Calu3 (cell line): ENCODE measurements at regions not wholly inside any gene's neighbourhood (a gene's known extent, or its start where the extent isn't known, plus 50 kb on each side); places are given as distances from the start of the nearest gene placed in this dataset.

Experiments
- BruUV-seq: library from RNA; stranded (reverse); fragments of 400-500 nt; replicated peaks from 2 replicates; lab custom pipeline; 2021; lab: Mats Ljungman, UMichigan
- CTCF ChIA-PET: fragments of 300-600 bp; sonication (Branson Sonifier 250); formaldehyde crosslinking; loops from one replicate; lab custom pipeline; 2022; ENCODE audit warnings: antibody characterized with exemption; lab: Charles Lee
- DNase-seq: peaks from one replicate; pipeline ENCODE4 v3.0.0; 2022
- H3K27ac Mint-ChIP-seq: one replicate; pipeline ENCODE4 v1.8.0; 2022; ENCODE audit warnings: mixed read lengths; ENCODE audit not compliant: unreplicated experiment
- H3K27me3 Mint-ChIP-seq: one replicate; pipeline ENCODE4 v1.8.0; 2022; ENCODE audit warnings: mixed read lengths; ENCODE audit not compliant: unreplicated experiment
- H3K36me3 Mint-ChIP-seq: one replicate; pipeline ENCODE4 v1.8.0; 2022; ENCODE audit warnings: mild to moderate bottlenecking, moderate library complexity, mixed read lengths; ENCODE audit not compliant: insufficient read depth, unreplicated experiment
- H3K4me1 Mint-ChIP-seq: one replicate; pipeline ENCODE4 v1.8.0; 2022; ENCODE audit warnings: mild to moderate bottlenecking, low read depth, mixed read lengths; ENCODE audit not compliant: unreplicated experiment
- H3K4me3 Mint-ChIP-seq: one replicate; pipeline ENCODE4 v1.8.0; 2022; ENCODE audit warnings: mild to moderate bottlenecking, low read depth, moderate library complexity, mixed read lengths; ENCODE audit not compliant: unreplicated experiment
- H3K9me3 Mint-ChIP-seq: one replicate; pipeline ENCODE4 v1.8.0; 2022; ENCODE audit warnings: low read depth, mixed read lengths; ENCODE audit not compliant: unreplicated experiment
- CTCF ChIP-seq: fragments of 200-600 bp; IDR thresholded peaks from one replicate; pipeline ENCODE4 v1.8.0; 2022; ENCODE audit warnings: antibody characterized with exemption; ENCODE audit not compliant: unreplicated experiment
- intact Hi-C: fragments of 100-400 bp; cut with micrococcal nuclease; formaldehyde crosslinking; loops from one replicate; pipeline ENCODE4 v1.10.0; 2022; ENCODE audit not compliant: unreplicated experiment

GRCh38 chr4:24229978-24230377, 340.1 kb upstream of the PPARGC1A start:
- H3K4me1 Mint-ChIP-seq, result no peaks in the 10 kb centered on the region
- no peak overlapping the region for H3K4me3 Mint-ChIP-seq
- CTCF ChIA-PET, result no interaction called here
- peaks cover 14% of the 10 kb centered on the region for H3K27me3 Mint-ChIP-seq
- TF ChIP-seq CTCF, result no peak
- no peak overlapping the region for H3K27ac Mint-ChIP-seq
- DNase-seq, result no peak
- intact Hi-C loops, result no loop called here
- no TSS peak for BruUV-seq
- no peaks in the 10 kb centered on the region for H3K36me3 Mint-ChIP-seq
- H3K9me3 Mint-ChIP-seq, result peaks cover 2% of the 10 kb centered on the region

- Mint-ChIP-seq H3K27me3 (peaks cover 27% of the 10 kb centered on the region), H3K4me3 (no peak overlapping the region), H3K9me3 (peaks cover 2% of the 10 kb centered on the region), H3K27ac (no peak overlapping the region), H3K36me3 (no peaks in the 10 kb centered on the region), H3K4me1 (peaks cover 12% of the 10 kb centered on the region)
- no TSS peak for BruUV-seq
- no peak for TF ChIP-seq CTCF
- intact Hi-C loops, result no loop called here
- CTCF ChIA-PET, result no interaction called here
- no peak for DNase-seq
Observed at GRCh38 chr4:24228692-24229091, 338.8 kb upstream of the PPARGC1A start.

- no peak for DNase-seq
- H3K9me3 Mint-ChIP-seq, result peaks cover 2% of the 10 kb centered on the region
- CTCF ChIA-PET, result interaction anchor here (0.7 kb wide), 1 partner anchor 96 kb away, joined by 3 read pairs; no protein-coding TSS in a partner anchor
- H3K4me1 Mint-ChIP-seq, result peaks cover 13% of the 10 kb centered on the region
- no peaks in the 10 kb centered on the region for H3K36me3 Mint-ChIP-seq
- no peak overlapping the region for H3K27ac Mint-ChIP-seq
- no TSS peak for BruUV-seq
- no peak for TF ChIP-seq CTCF
- H3K4me3 Mint-ChIP-seq, result no peak overlapping the region
- intact Hi-C loops, result no loop called here
- H3K27me3 Mint-ChIP-seq, result peaks cover 29% of the 10 kb centered on the region
Observed at GRCh38 chr4:24226667-24227066, 336.8 kb upstream of the PPARGC1A start.

GRCh38 chr4:24226023-24226422, 336.2 kb upstream of the PPARGC1A start:
- no peak overlapping the region for H3K27ac Mint-ChIP-seq
- CTCF ChIA-PET, result interaction anchor here (0.6 kb wide), 1 partner anchor 654 kb away, joined by 3 read pairs; no protein-coding TSS in a partner anchor
- no peak for TF ChIP-seq CTCF
- peaks cover 2% of the 10 kb centered on the region for H3K9me3 Mint-ChIP-seq
- no peak overlapping the region for H3K4me3 Mint-ChIP-seq
- intact Hi-C loops, result no loop called here
- peaks cover 13% of the 10 kb centered on the region for H3K4me1 Mint-ChIP-seq
- no peaks in the 10 kb centered on the region for H3K36me3 Mint-ChIP-seq
- no TSS peak for BruUV-seq
- no peak for DNase-seq
- H3K27me3 Mint-ChIP-seq, result peaks cover 29% of the 10 kb centered on the region
